GM10266 (cell line): ENCODE measurements at regions not wholly inside any gene's neighbourhood (a gene's known extent, or its start where the extent isn't known, plus 50 kb on each side); places are given as distances from the start of the nearest gene placed in this dataset.

Experiments
- DNase-seq: peaks from one replicate; pipeline ENCODE4 v3.0.0; 2012; ENCODE audit errors: extremely low spot score
- TF ChIP-seq, protein P1 (sequence below): IDR thresholded peaks from 2 replicates; pipeline ENCODE4 v1.5.1; 2012; ENCODE audit warnings: mild to moderate bottlenecking, low read depth; ENCODE audit not compliant: control insufficient read depth, insufficient read depth; ENCODE audit errors: missing control alignments

DNA sequence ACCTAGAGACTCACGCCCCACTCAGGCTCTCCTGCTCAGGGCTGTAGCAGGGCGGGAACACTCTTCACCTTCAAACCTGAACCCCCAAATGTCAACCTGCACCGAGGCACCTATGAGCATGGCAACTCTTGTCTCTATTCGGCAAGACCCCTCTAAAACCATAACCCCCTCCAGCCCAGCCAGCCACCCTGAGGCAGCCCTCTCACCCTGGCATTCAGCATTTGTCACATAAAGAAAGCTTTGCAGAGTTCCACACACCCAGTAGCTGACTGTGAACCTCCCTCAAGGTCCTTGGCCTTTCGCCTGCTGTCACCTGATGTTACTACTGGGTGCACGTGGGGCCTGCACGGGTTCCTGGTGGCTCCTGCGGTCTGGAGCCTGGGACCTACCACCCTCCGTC is 97.2 kb upstream of the ALKAL2 start:
- TF ChIP-seq, protein P1, sequence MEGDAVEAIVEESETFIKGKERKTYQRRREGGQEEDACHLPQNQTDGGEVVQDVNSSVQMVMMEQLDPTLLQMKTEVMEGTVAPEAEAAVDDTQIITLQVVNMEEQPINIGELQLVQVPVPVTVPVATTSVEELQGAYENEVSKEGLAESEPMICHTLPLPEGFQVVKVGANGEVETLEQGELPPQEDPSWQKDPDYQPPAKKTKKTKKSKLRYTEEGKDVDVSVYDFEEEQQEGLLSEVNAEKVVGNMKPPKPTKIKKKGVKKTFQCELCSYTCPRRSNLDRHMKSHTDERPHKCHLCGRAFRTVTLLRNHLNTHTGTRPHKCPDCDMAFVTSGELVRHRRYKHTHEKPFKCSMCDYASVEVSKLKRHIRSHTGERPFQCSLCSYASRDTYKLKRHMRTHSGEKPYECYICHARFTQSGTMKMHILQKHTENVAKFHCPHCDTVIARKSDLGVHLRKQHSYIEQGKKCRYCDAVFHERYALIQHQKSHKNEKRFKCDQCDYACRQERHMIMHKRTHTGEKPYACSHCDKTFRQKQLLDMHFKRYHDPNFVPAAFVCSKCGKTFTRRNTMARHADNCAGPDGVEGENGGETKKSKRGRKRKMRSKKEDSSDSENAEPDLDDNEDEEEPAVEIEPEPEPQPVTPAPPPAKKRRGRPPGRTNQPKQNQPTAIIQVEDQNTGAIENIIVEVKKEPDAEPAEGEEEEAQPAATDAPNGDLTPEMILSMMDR, result no peak
- DNase-seq, result no peak

DNA sequence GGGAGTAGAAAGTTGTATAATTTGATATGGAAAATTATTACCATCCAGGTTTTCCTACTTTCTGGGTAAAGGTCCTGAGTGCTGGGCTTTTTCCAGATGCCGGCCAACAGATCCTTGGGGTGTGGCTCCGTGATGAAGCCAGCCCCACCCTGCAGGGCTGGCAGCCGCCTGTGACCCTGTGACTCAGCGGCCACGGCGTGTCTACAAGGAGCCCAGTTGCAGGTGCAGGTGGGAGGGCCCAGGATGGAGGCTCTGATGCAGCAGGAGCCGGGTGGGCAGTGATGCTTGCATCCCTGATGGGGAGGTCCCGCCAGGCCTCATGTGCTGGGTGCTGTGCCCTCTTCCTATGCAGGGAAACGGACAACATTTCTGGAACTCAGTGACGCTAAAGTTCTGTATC is 96.0 kb upstream of the ALKAL2 start:
- TF ChIP-seq, protein P1, result no peak
- DNase-seq, result no peak

DNA sequence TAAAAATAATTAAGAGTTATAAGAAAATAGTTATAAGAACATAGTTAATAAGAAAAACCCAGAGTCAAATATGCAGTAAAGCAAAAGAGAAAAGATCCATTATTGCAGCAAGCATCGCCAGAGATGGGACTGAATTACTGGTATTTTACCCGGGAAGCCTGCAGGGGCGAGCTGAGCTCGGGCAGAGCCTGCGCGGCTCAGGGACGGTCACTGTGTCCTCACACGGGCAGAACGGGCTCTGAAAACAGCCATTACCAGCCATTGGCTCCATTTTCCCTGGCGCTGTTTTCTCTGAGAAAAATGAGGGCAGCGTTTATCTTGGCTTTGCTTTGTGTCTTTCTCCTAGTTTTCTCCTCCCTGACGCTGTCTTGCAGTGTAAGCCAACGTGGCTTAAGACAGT is 95.3 kb upstream of the ALKAL2 start:
- DNase-seq, result no peak
- TF ChIP-seq, protein P1, result no peak

DNA sequence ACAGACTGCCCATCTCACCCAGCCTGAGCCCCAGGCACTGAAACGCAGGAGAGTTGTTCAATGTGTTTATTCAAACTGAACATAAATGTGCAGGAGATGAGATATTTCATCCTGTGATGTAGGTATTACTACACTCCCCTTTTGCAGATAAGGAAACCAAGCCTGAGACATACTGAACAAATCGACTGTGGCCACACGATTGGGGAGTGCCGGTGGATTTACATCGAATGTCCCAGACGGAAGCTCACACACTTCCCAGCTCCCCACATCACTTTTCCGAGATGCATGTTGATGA is 94.8 kb upstream of the ALKAL2 start:
- TF ChIP-seq, protein P1, result no peak
- DNase-seq, result no peak

DNA sequence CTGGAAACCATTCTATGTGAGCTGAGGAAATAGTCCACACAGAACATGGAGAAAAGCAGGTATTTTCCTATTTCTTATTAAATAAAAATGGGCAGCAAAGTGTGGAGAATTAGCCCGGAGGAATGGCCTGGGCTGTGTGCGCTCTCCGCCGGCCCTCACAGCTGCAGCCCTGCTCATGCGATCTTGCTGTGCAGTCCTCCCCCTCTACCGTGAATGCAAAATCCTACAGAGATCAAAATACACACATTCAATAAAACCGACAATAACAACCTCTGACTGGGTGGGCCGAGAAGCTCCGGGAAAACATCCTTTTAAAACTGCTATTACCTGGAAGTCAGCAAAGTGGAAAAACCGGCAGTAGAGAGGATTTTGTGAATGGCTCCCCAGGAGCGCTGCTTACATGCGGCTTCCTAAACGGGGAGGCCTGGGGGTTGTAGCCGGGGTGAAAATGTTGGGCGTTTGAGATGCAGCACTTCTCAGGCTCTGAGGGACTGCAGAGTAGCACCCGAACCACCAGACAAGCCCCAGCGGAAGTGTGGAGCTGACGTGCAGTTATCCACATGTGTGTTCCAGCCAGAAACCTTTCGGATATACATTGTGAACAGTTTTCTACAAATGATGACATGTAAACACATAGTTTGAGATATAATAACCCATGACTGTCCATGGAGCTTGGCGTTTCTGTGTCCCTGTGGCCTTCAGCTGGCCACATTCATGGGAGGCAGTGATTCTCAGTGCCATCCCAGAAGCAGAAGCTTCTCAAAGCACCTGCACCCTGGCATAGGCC is 94.2 kb upstream of the ALKAL2 start:
- DNase-seq, result no peak
- TF ChIP-seq, protein P1, result no peak

DNA sequence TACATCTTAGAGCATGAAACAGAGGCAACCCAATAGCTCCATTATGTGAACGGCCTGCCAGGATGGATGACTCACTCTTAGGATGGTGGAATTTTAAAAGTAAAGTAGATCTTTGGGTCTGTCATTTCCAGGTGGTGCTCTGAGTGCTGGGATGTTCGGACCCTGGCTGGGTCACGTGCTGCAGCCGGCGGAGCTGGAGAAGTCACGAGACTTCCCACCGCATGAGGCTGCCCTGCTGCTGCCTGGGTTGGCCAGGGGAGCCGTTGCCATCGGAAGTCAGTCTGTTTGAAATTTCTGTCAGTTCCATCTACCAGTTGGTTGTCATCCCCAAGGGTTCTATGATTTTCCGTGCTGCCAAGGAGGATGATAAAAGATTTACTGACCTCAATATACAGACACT is 93.3 kb upstream of the ALKAL2 start:
- DNase-seq, result no peak
- TF ChIP-seq, protein P1, result no peak

DNA sequence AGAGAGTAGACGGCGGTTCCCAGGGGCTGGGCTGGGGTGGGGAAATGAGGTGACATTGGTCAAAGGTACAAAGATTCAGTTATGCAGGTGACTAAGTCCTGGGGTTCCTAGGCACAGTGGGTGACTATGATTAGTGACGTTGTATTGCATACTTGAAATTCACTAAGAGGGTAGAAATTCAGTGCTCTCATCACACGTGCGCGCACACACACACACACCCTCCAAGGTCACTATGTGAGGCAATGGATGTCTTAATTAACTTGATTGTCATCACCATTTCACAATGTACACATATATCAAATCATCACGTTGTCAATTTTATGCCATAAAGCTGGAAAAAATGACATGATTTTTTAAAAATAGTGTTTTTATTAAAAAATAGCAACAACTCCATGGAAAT is 92.9 kb upstream of the ALKAL2 start:
- DNase-seq, result no peak
- TF ChIP-seq, protein P1, result no peak
